ENCODE measurements at regions not wholly inside any gene's neighbourhood (a gene's known extent, or its start where the extent isn't known, plus 50 kb on each side); places are given as distances from the start of the nearest gene placed in this dataset.

- Histone ChIP-seq H3K27me3 (ENCODE audit: control insufficient read depth in 1 of 2, insufficient read depth in 2 of 2, low read length in 2 of 2) (no peaks in the 10 kb centered on the region), H3K4me1 (ENCODE audit: insufficient read depth, low read length) (peaks cover 8% of the 10 kb centered on the region), H3K9ac (ENCODE audit: low read length) (no peak overlapping the region), H3K9me3 (ENCODE audit: low read length) (no peaks in the 10 kb centered on the region), H3K4me3 (ENCODE audit: low read depth in 1 of 2, low read length in 2 of 2) (no peak overlapping the region), H3K36me3 (ENCODE audit: insufficient read depth, low read length) (no peaks in the 10 kb centered on the region), H3K27ac (ENCODE audit: low read depth, low read length) (no peak overlapping the region)
Observed at GRCh38 chr2:204223046-204223445, 286.5 kb downstream of the ICOS start.

DNA sequence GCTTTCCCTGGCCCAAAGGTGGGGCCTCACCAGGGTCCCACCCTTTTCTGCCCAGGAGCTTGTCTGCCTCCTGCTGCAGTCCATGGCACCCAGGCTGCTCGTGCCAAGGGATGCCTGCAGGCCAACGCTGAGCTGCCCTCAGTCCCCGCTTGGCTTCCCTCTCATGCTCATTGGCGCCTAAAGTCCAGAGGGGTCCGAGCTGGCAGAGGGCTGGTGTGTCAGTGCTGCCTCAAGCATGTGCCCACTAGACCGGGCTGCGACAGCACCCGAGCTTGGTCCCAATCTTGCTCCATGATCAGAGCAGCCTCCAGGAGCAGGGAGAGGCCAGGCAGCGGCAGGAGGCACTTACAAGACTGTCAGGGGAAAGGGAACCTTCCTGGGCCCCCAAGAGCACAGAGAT is 287.0 kb downstream of the ICOS start:
- Histone ChIP-seq H3K27me3 (ENCODE audit: control insufficient read depth in 1 of 2, insufficient read depth in 2 of 2, low read length in 2 of 2) (no peaks in the 10 kb centered on the region), H3K36me3 (ENCODE audit: insufficient read depth, low read length) (no peaks in the 10 kb centered on the region), H3K4me1 (ENCODE audit: insufficient read depth, low read length) (peaks cover 8% of the 10 kb centered on the region), H3K27ac (ENCODE audit: low read depth, low read length) (no peak overlapping the region), H3K4me3 (ENCODE audit: low read depth in 1 of 2, low read length in 2 of 2) (no peak overlapping the region), H3K9me3 (ENCODE audit: low read length) (no peaks in the 10 kb centered on the region), H3K9ac (ENCODE audit: low read length) (no peak overlapping the region)

- peaks cover 8% of the 10 kb centered on the region for H3K4me1 ChIP-seq (ENCODE audit: insufficient read depth, low read length)
- H3K9me3 ChIP-seq (ENCODE audit: low read length) = no peaks in the 10 kb centered on the region
- no peak overlapping the region for H3K27ac ChIP-seq (ENCODE audit: low read depth, low read length)
- H3K27me3 ChIP-seq (ENCODE audit: control insufficient read depth in 1 of 2, insufficient read depth in 2 of 2, low read length in 2 of 2) = no peaks in the 10 kb centered on the region
- no peak overlapping the region for H3K9ac ChIP-seq (ENCODE audit: low read length)
- H3K4me3 ChIP-seq (ENCODE audit: low read depth in 1 of 2, low read length in 2 of 2) = no peak overlapping the region
- no peaks in the 10 kb centered on the region for H3K36me3 ChIP-seq (ENCODE audit: insufficient read depth, low read length)
Observed at GRCh38 chr2:204225671-204226073, 289.1 kb downstream of the ICOS start.

DNA sequence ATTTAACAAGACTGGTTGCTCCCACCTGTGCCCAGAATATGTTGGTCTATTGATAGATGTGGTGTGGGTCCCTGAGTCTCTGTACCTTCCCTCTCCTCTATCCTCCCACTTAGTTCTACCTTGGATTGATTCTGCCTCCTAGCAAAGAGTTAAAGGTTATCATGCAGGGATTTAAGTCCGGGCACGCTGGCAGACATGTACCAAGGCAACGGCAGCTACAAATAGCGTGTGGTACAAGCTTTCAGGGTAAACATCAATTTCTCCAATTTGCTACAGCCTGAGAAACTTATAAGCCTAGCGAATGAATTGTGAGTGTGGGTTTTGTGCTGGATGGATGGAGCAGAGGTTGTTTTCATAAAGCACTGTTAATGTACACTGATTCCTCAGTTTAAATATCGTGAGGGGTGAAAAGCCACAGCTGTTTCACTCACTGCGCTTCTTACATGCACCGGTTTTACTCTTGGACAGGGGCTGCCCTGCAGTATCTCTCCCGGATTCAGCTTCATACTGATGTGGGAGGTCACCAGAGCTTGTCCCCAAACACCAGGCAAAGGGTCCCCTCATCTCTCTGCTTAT is 289.8 kb downstream of the ICOS start:
- Histone ChIP-seq H3K9me3 (ENCODE audit: low read length) (no peaks in the 10 kb centered on the region), H3K9ac (ENCODE audit: low read length) (no peak overlapping the region), H3K27ac (ENCODE audit: low read depth, low read length) (no peak overlapping the region), H3K4me3 (ENCODE audit: low read depth in 1 of 2, low read length in 2 of 2) (peak overlapping the region in 1 of 2 donors; percentile 0), H3K4me1 (ENCODE audit: insufficient read depth, low read length) (peaks cover 8% of the 10 kb centered on the region), H3K27me3 (ENCODE audit: control insufficient read depth in 1 of 2, insufficient read depth in 2 of 2, low read length in 2 of 2) (no peaks in the 10 kb centered on the region), H3K36me3 (ENCODE audit: insufficient read depth, low read length) (no peaks in the 10 kb centered on the region)

DNA sequence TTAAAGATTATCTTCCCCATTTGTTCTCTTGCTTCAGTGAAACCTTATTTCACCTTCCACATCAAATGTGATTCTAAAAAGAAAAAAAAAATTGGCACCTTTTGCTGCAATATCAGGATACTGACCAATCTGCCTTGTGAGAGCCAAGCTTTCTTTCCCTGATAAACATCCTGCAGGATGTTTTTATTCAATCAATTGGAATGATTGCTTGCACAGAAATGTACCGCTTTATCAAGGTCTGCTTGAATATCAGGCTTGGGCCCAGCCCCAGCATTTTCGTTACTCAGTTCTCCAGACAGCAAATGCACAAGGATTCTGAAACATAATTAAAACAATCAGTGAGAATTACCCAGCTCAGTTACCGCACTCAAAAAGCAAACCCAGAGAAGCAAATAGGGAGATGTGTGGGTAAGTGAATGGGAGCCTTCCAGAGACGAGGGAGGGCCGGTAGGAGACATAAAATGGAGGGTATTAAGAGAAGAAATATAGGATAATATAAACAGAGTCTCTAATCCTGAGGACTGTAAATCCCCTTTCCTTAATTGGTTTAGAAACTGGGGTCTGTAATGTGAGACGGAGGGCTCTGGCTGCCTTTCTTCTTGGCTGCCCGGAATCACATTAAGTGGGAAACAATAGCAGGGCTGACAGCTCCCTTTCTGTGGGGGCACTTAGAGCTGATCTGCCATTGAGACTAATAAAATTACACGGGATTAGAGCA is 291.8 kb downstream of the ICOS start:
- Histone ChIP-seq H3K27me3 (ENCODE audit: control insufficient read depth in 1 of 2, insufficient read depth in 2 of 2, low read length in 2 of 2) (no peaks in the 10 kb centered on the region), H3K4me3 (ENCODE audit: low read depth in 1 of 2, low read length in 2 of 2) (no peak overlapping the region), H3K27ac (ENCODE audit: low read depth, low read length) (no peak overlapping the region), H3K4me1 (ENCODE audit: insufficient read depth, low read length) (peaks cover 8% of the 10 kb centered on the region), H3K9ac (ENCODE audit: low read length) (no peak overlapping the region), H3K9me3 (ENCODE audit: low read length) (no peaks in the 10 kb centered on the region), H3K36me3 (ENCODE audit: insufficient read depth, low read length) (no peaks in the 10 kb centered on the region)

- Histone ChIP-seq H3K27ac (ENCODE audit: low read depth, low read length) (no peak overlapping the region), H3K4me1 (ENCODE audit: insufficient read depth, low read length) (no peaks in the 10 kb centered on the region), H3K9ac (ENCODE audit: low read length) (no peak overlapping the region), H3K9me3 (ENCODE audit: low read length) (no peaks in the 10 kb centered on the region), H3K36me3 (ENCODE audit: insufficient read depth, low read length) (no peaks in the 10 kb centered on the region), H3K27me3 (ENCODE audit: control insufficient read depth in 1 of 2, insufficient read depth in 2 of 2, low read length in 2 of 2) (no peaks in the 10 kb centered on the region), H3K4me3 (ENCODE audit: low read depth in 1 of 2, low read length in 2 of 2) (no peak overlapping the region)
Observed at GRCh38 chr2:204234248-204234647, 297.7 kb downstream of the ICOS start.

DNA sequence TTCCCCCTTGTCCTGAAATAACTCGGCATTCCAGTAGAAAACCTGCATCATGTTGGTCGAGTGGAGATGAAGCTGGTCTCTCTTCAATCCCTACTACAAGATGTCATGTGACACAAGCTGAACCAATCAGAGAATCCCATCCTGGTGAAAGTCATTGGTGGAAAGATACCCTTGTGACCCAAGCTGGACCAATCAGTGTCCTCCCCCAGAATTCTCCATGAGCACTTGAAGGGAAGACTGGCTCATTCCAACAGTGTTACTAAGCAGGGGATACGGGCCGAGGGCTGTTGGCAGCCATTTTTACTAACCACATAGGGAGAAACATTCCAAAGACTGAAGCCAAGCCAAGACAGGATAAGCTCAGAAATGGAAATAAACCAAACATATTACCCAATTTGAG is 298.3 kb downstream of the ICOS start:
- Histone ChIP-seq H3K27me3 (ENCODE audit: control insufficient read depth in 1 of 2, insufficient read depth in 2 of 2, low read length in 2 of 2) (no peaks in the 10 kb centered on the region), H3K36me3 (ENCODE audit: insufficient read depth, low read length) (no peaks in the 10 kb centered on the region), H3K9me3 (ENCODE audit: low read length) (no peaks in the 10 kb centered on the region), H3K4me3 (ENCODE audit: low read depth in 1 of 2, low read length in 2 of 2) (no peak overlapping the region), H3K9ac (ENCODE audit: low read length) (no peak overlapping the region), H3K27ac (ENCODE audit: low read depth, low read length) (no peak overlapping the region), H3K4me1 (ENCODE audit: insufficient read depth, low read length) (no peaks in the 10 kb centered on the region)

- Histone ChIP-seq H3K9ac (ENCODE audit: low read length) (no peak overlapping the region), H3K9me3 (ENCODE audit: low read length) (no peaks in the 10 kb centered on the region), H3K36me3 (ENCODE audit: insufficient read depth, low read length) (no peaks in the 10 kb centered on the region), H3K4me3 (ENCODE audit: low read depth in 1 of 2, low read length in 2 of 2) (no peak overlapping the region), H3K4me1 (ENCODE audit: insufficient read depth, low read length) (no peaks in the 10 kb centered on the region), H3K27me3 (ENCODE audit: control insufficient read depth in 1 of 2, insufficient read depth in 2 of 2, low read length in 2 of 2) (no peaks in the 10 kb centered on the region), H3K27ac (ENCODE audit: low read depth, low read length) (no peak overlapping the region)
Observed at GRCh38 chr2:204237416-204237815, 300.9 kb downstream of the ICOS start.

GRCh38 chr2:204239411-204240165 is 303.0 kb downstream of the ICOS start:
- Histone ChIP-seq H3K27ac (ENCODE audit: low read depth, low read length) (no peak overlapping the region), H3K9me3 (ENCODE audit: low read length) (no peaks in the 10 kb centered on the region), H3K4me3 (ENCODE audit: low read depth in 1 of 2, low read length in 2 of 2) (no peak overlapping the region), H3K9ac (ENCODE audit: low read length) (no peak overlapping the region), H3K4me1 (ENCODE audit: insufficient read depth, low read length) (peaks cover 1% of the 10 kb centered on the region), H3K36me3 (ENCODE audit: insufficient read depth, low read length) (no peaks in the 10 kb centered on the region), H3K27me3 (ENCODE audit: control insufficient read depth in 1 of 2, insufficient read depth in 2 of 2, low read length in 2 of 2) (no peaks in the 10 kb centered on the region)

DNA sequence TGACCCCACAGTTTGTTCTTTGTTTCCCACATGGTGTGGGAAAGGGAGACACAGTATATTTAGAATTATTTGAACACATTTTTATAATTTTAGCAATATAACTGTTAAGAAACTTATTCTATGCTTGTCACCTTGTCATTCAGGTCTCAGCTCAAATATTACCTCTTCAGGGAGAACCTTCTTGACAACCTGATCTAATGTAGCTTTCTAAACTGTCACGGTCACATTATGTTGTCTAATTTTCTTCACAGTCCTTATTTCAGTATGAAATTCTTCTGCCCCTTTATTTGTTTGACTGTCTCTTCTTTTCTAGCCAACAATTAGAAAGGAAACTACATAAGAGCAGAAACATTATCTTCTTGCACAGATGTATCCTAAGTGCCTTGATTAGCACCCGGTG is 304.3 kb upstream of the PARD3B start:
- Histone ChIP-seq H3K4me3 (ENCODE audit: low read depth in 1 of 2, low read length in 2 of 2) (no peak overlapping the region), H3K27me3 (ENCODE audit: control insufficient read depth in 1 of 2, insufficient read depth in 2 of 2, low read length in 2 of 2) (no peaks in the 10 kb centered on the region), H3K4me1 (ENCODE audit: insufficient read depth, low read length) (peaks cover 13% of the 10 kb centered on the region), H3K9ac (ENCODE audit: low read length) (no peak overlapping the region), H3K27ac (ENCODE audit: low read depth, low read length) (no peak overlapping the region), H3K9me3 (ENCODE audit: low read length) (no peaks in the 10 kb centered on the region), H3K36me3 (ENCODE audit: insufficient read depth, low read length) (no peaks in the 10 kb centered on the region)

DNA sequence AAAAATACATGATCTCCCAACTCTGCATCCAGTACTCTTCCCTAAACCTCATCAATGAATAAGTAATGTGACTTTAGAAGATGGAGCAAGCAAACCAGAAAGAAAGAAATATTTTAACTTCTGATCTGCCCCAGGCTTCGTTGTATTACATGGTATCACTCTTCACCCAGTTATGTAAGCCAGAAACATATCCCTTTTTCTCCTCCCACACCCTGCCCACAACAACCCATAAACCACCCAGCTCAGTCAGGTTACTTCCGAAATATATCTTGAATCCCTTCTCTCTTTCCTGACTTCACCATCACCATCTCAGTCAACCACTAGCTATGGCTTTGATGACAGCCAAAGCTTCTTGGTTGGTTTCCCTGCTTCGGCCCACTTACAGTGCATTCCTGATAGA is 295.8 kb upstream of the PARD3B start:
- no peak overlapping the region for H3K27ac ChIP-seq (ENCODE audit: low read depth, low read length)
- peaks cover 27% of the 10 kb centered on the region for H3K4me1 ChIP-seq (ENCODE audit: insufficient read depth, low read length)
- H3K27me3 ChIP-seq (ENCODE audit: control insufficient read depth in 1 of 2, insufficient read depth in 2 of 2, low read length in 2 of 2) = no peaks in the 10 kb centered on the region
- H3K9me3 ChIP-seq (ENCODE audit: low read length) = no peaks in the 10 kb centered on the region
- no peak overlapping the region for H3K9ac ChIP-seq (ENCODE audit: low read length)
- H3K4me3 ChIP-seq (ENCODE audit: low read depth in 1 of 2, low read length in 2 of 2) = no peak overlapping the region
- H3K36me3 ChIP-seq (ENCODE audit: insufficient read depth, low read length) = no peaks in the 10 kb centered on the region
